CD4-positive, alpha-beta T cell (primary cell): ENCODE measurements at regions not wholly inside any gene's neighbourhood (a gene's known extent, or its start where the extent isn't known, plus 50 kb on each side); places are given as distances from the start of the nearest gene placed in this dataset.
"Not testable (repeated sequence)": the region's sequence is repeated elsewhere in the genome, so short reads cannot be mapped to it uniquely, and the experiment has no call there.

Source experiments
- ATAC-seq: fragments of 200-7000 bp; cut with Tn5 transposase; one replicate; pipeline ENCODE4 v1.10.0; 2022; ENCODE audit warnings: mild to moderate bottlenecking; ENCODE audit not compliant: poor library complexity
- CTCF ChIA-PET: fragments of 350-600 bp; sonication (Branson Sonifier 250); formaldehyde crosslinking; loops from one replicate; lab custom pipeline; 2021; ENCODE audit warnings: antibody characterized with exemption, inconsistent platforms; lab: Charles Lee
- POLR2A ChIA-PET: fragments of 350-600 bp; sonication (Branson Sonifier 250); formaldehyde crosslinking; loops from one replicate; lab custom pipeline; 2021; ENCODE audit warnings: antibody characterized with exemption, inconsistent platforms; lab: Charles Lee
- DNase-seq, 14 experiments: peaks; one replicate each; pipeline ENCODE4 v3.0.0-alpha.2; 2013 to 2020; ENCODE audit warnings: mixed read lengths in 2 of 14
- H3K27ac ChIP-seq, 2 donors: one replicate each; pipeline versions ENCODE4 v1.5.1 to v1.7.0; 2013; ENCODE audit warnings: low read length in 2 of 2, low read depth in 1 of 2, mild to moderate bottlenecking in 1 of 2
- H3K27me3 ChIP-seq, 2 experiments: 1 replicate in 1 of 2; 2 replicates in 1 of 2; pipeline versions ENCODE4 v1.6.1 to v1.7.0; 2013; ENCODE audit warnings: low read length in 2 of 2, control low read depth in 1 of 2, mild to moderate bottlenecking in 1 of 2, moderate library complexity in 1 of 2; ENCODE audit not compliant: insufficient read depth in 2 of 2, control insufficient read depth in 1 of 2
- H3K36me3 ChIP-seq: one replicate; pipeline ENCODE4 v1.6.1; 2013; ENCODE audit warnings: low read length, control low read depth; ENCODE audit not compliant: insufficient read depth
- H3K4me1 ChIP-seq: one replicate; pipeline ENCODE4 v1.6.1; 2013; ENCODE audit warnings: low read length, control low read depth; ENCODE audit not compliant: insufficient read depth
- H3K4me3 ChIP-seq: one replicate; pipeline ENCODE4 v1.5.1; 2013; ENCODE audit warnings: mild to moderate bottlenecking, low read length, moderate library complexity
- H3K9me3 ChIP-seq, 2 experiments: 1 replicate in 1 of 2; 2 replicates in 1 of 2; pipeline versions ENCODE4 v1.6.1 to v1.7.0; 2013; ENCODE audit warnings: low read length in 2 of 2, mild to moderate bottlenecking in 2 of 2, control low read depth in 1 of 2, moderate library complexity in 1 of 2; ENCODE audit not compliant: control insufficient read depth in 1 of 2, insufficient read depth in 1 of 2
- H3K27ac Mint-ChIP-seq: one replicate; pipeline ENCODE4 v1.8.0; 2020; ENCODE audit warnings: mixed read lengths
- H3K27me3 Mint-ChIP-seq: one replicate; pipeline ENCODE4 v1.8.0; 2021; ENCODE audit warnings: mixed read lengths
- H3K36me3 Mint-ChIP-seq: one replicate; pipeline ENCODE4 v1.8.0; 2021; ENCODE audit warnings: low read depth, mixed read lengths
- H3K4me1 Mint-ChIP-seq: one replicate; pipeline ENCODE4 v1.8.0; 2021; ENCODE audit warnings: low read depth, mixed read lengths
- H3K4me3 Mint-ChIP-seq: one replicate; pipeline ENCODE4 v1.8.0; 2020; ENCODE audit warnings: mild to moderate bottlenecking, mixed read lengths
- H3K9me3 Mint-ChIP-seq: one replicate; pipeline ENCODE4 v1.8.0; 2020; ENCODE audit warnings: mixed read lengths
- intact Hi-C, 2 experiments: fragments of 100-400 bp; cut with DNase I in 1 of 2; cut with micrococcal nuclease in 1 of 2; formaldehyde crosslinking; loops; one replicate each; pipeline versions ENCODE4 v1.15.1 to v1.9.0; 2023 to 2025; cut with DNase I, micrococcal nuclease
- TF ChIP-seq, protein P1 (sequence below): fragments of 200-600 bp; IDR thresholded peaks from one replicate; pipeline ENCODE4 v1.8.0; 2022; ENCODE audit warnings: antibody characterized with exemption, mild to moderate bottlenecking

- no peaks in the 10 kb centered on the region for H3K4me1 Mint-ChIP-seq
- POLR2A ChIA-PET: no interaction called here
- H3K27me3 Mint-ChIP-seq: no peaks in the 10 kb centered on the region
- H3K27ac ChIP-seq: no peak overlapping the region
- CTCF ChIA-PET: no interaction called here
- TF ChIP-seq, protein P1, sequence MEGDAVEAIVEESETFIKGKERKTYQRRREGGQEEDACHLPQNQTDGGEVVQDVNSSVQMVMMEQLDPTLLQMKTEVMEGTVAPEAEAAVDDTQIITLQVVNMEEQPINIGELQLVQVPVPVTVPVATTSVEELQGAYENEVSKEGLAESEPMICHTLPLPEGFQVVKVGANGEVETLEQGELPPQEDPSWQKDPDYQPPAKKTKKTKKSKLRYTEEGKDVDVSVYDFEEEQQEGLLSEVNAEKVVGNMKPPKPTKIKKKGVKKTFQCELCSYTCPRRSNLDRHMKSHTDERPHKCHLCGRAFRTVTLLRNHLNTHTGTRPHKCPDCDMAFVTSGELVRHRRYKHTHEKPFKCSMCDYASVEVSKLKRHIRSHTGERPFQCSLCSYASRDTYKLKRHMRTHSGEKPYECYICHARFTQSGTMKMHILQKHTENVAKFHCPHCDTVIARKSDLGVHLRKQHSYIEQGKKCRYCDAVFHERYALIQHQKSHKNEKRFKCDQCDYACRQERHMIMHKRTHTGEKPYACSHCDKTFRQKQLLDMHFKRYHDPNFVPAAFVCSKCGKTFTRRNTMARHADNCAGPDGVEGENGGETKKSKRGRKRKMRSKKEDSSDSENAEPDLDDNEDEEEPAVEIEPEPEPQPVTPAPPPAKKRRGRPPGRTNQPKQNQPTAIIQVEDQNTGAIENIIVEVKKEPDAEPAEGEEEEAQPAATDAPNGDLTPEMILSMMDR: no peak
- ATAC-seq (no peak), DNase-seq (no peak)
- no peak overlapping the region for H3K4me3 ChIP-seq
- no peak overlapping the region for H3K27ac Mint-ChIP-seq
- peaks cover 10% of the 10 kb centered on the region for H3K9me3 Mint-ChIP-seq
- H3K36me3 ChIP-seq: no peaks in the 10 kb centered on the region
- peaks cover 0 to 3% of the 10 kb centered on the region in 2 experiments for H3K9me3 ChIP-seq
- no peaks in the 10 kb centered on the region for H3K4me1 ChIP-seq
- no peak overlapping the region for H3K4me3 Mint-ChIP-seq
- intact Hi-C loops: no loop called here
- H3K36me3 Mint-ChIP-seq: no peaks in the 10 kb centered on the region
- no peaks in the 10 kb centered on the region for H3K27me3 ChIP-seq
Observed at GRCh38 chr6:93842178-93842577, 422.8 kb upstream of the EPHA7 start.

DNA sequence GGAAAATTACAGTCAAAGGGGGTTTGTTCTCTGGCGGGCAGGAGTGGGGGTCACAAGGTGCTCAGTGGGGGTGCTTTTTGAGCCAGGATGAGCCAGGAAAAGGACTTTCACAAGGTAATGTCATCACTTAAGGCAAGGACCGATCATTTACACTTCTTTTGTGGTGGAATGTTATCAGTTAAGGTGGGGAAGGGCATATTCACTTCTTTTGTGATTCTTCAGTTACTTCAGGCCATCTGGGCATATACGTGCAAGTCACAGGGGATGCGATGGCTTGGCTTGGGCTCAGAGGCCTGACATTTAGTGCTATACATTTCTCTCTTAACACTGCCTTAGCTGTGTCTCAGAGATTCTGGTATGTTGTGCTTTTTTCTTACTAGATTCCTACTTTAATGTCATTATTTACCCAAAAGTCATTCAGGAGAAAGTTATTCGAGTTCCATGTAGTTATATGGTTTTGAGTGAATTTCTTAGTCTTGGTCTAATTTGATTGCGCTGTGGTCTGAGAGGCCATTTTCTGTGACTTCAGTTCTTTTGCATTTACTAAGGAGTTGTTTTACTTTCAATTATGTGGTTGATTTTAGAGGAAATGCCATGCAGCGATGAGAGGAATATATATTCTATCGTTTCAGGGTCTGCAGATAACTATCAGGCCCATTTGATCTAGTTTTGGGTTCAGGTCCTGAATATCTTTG lies 416.2 kb upstream of the EPHA7 start:
- CTCF ChIA-PET: not testable (repeated sequence)

DNA sequence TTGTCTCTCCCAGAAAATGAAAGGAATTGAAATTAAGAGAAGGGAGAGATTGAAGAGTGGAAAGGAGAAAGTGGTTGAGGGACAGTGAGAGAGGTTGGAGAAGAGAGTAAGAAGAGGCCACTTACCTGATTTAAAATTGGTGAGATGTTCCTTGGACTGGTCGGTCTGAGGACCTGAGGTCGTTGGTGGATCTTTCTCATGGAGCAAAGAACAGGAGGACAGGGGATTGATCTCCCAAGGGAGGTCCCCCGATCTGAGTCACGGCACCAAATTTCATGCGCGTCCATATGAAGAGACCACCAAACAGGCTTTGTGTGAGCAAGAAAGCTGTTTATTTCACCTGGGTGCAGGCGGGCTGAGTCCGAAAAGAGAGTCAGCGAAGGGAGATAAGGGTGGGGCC lies 415.7 kb upstream of the EPHA7 start:
- DNase-seq, H3K27ac ChIP-seq, H3K4me1 ChIP-seq, POLR2A ChIA-PET, H3K27ac Mint-ChIP-seq, H3K36me3 ChIP-seq, H3K4me1 Mint-ChIP-seq, H3K27me3 Mint-ChIP-seq, H3K4me3 Mint-ChIP-seq, H3K36me3 Mint-ChIP-seq, ATAC-seq, CTCF ChIA-PET, H3K27me3 ChIP-seq, intact Hi-C loops, H3K4me3 ChIP-seq, H3K9me3 ChIP-seq: not testable (repeated sequence)
- peaks cover 21% of the 10 kb centered on the region for H3K9me3 Mint-ChIP-seq

More for the DNA sequence above, 416.2 kb upstream of the EPHA7 start:
- H3K36me3 ChIP-seq, H3K4me1 Mint-ChIP-seq, ATAC-seq, H3K36me3 Mint-ChIP-seq, H3K9me3 ChIP-seq, H3K27me3 Mint-ChIP-seq, intact Hi-C loops, H3K4me3 ChIP-seq, H3K27ac Mint-ChIP-seq, DNase-seq, H3K4me1 ChIP-seq, POLR2A ChIA-PET, H3K27ac ChIP-seq, H3K27me3 ChIP-seq, H3K4me3 Mint-ChIP-seq: not testable (repeated sequence)
- peaks cover 19% of the 10 kb centered on the region for H3K9me3 Mint-ChIP-seq

- DNase-seq, H3K27ac Mint-ChIP-seq, H3K27ac ChIP-seq, POLR2A ChIA-PET, H3K4me1 ChIP-seq, H3K4me3 Mint-ChIP-seq, H3K27me3 Mint-ChIP-seq, H3K9me3 ChIP-seq, H3K4me3 ChIP-seq, CTCF ChIA-PET, H3K4me1 Mint-ChIP-seq, ATAC-seq, intact Hi-C loops, H3K36me3 ChIP-seq, H3K36me3 Mint-ChIP-seq, H3K27me3 ChIP-seq: not testable (repeated sequence)
- peaks cover 21% of the 10 kb centered on the region for H3K9me3 Mint-ChIP-seq
Observed at GRCh38 chr6:93833326-93833725, 414.0 kb upstream of the EPHA7 start.

GRCh38 chr6:93829757-93830156 lies 410.4 kb upstream of the EPHA7 start:
- H3K9me3 ChIP-seq, H3K27me3 ChIP-seq, H3K27me3 Mint-ChIP-seq, H3K27ac ChIP-seq, ATAC-seq, H3K27ac Mint-ChIP-seq, DNase-seq, intact Hi-C loops, POLR2A ChIA-PET, H3K36me3 Mint-ChIP-seq, H3K36me3 ChIP-seq, H3K4me1 ChIP-seq, H3K4me1 Mint-ChIP-seq, H3K4me3 Mint-ChIP-seq, H3K4me3 ChIP-seq: not testable (repeated sequence)
- CTCF ChIA-PET: interaction anchor here (0.6 kb wide), 1 partner anchor 1325 kb away, joined by 3 read pairs; no protein-coding TSS in a partner anchor
- H3K9me3 Mint-ChIP-seq: peaks cover 11% of the 10 kb centered on the region
